Erythroblast (primary cell): ENCODE measurements at regions not wholly inside any gene's neighbourhood (a gene's known extent, or its start where the extent isn't known, plus 50 kb on each side); places are given as distances from the start of the nearest gene placed in this dataset.

ENCODE experiments used
- GATA1 ChIP-seq: IDR thresholded peaks from 2 replicates; pipeline ENCODE4 v1.6.1; 2011; ENCODE audit warnings: low read depth, mild to moderate bottlenecking, control low read depth, low read length, moderate library complexity
- POLR2A ChIP-seq: IDR thresholded peaks from 2 replicates; pipeline ENCODE4 v1.6.1; 2011; ENCODE audit warnings: mild to moderate bottlenecking, low read length

- TF ChIP-seq POLR2A = no peak
- no peak for TF ChIP-seq GATA1
Measured at GRCh38 chr1:239675735-239676134, 289.4 kb downstream of the CHRM3 start.
